HG03469 (cell line): ENCODE measurements at regions not wholly inside any gene's neighbourhood (a gene's known extent, or its start where the extent isn't known, plus 50 kb on each side); places are given as distances from the start of the nearest gene placed in this dataset.
"Not testable (repeated sequence)": the region's sequence is repeated elsewhere in the genome, so short reads cannot be mapped to it uniquely, and the experiment has no call there.

Experiments used
- ATAC-seq: cut with Tn5 transposase; IDR thresholded peaks from one replicate; pipeline ENCODE4 v1.9.1; 2021; ENCODE audit warnings: mild to moderate bottlenecking, moderate library complexity, moderate number of reproducible peaks; ENCODE audit not compliant: unreplicated experiment

DNA sequence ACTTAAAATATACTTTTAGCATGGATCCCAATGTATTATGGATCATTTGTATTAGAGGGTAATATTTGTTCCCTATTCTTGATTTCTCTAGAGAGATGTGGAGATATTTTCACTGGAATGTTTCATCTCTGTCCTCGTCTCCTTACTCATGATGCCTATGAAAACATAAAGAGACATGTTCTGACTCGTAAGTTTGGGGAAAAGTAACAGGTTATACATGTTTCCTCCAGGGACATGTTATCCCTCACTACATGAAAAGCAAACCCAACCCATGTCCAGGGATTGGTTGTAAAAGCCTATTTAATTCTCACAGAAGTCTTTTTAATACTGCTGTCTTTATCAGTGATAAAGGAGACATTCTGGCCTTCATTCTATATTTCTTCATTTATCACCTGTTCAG is 621.4 kb downstream of the GABRG1 start:
- no peak for ATAC-seq

DNA sequence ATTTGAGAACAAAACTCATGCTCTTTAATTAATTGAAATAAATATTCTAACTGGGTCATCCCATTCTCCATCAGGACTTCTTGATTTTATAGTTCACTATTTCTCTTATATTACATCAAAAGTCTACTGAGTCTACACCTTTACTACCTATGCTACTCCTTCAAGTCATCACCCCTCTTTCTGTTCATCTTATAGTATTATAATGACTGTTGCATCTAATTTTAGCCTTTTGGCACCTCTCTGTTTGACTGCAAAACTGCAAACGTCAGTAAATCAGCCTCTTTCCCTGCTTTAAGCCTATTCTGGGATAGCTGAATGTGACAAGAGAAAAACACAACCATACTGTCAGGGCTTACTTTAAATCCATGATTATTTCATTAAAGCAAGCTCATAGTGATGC is 639.1 kb downstream of the GABRG1 start:
- no peak for ATAC-seq

DNA sequence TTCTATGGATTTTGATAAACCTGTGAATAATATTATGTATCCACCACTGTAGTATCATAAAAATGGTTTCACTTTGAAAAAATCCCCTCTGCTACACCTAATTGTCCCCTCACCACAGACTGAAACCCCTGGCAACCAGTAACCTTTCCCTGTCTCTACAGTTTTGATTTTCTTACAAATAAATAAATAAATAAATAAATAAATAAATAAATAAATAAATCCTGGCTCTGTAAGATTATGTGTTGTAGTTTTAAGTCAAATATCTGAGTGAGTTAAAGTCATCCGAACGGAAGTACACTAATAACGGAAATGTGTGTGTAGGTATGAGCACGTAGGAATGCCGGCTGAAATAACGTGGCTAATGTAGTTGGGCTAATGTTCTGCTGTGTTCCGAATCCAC is 641.5 kb downstream of the GABRG1 start:
- ATAC-seq = no peak

DNA sequence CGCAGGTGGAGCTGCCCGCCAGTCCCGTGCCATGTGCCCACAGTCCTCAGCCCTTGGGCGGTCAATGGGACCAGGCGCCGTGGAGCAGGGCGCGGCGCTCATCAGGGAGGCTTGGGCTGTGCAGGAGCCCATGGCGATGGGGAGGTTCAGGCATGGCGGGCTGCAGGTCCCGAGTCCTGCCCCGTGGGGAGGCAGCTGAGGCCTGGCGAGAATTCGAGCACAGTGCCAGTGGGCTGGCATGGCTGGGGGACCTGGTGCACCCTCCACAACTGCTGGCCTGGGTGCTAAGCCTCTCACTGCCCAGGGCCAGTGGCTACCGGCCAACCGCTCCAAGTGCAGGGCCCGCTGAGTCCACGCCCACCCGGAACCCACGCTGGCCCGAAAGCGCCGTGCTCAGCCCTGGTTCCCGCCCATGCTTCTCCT is 646.5 kb downstream of the GABRG1 start:
- ATAC-seq = no peak

DNA sequence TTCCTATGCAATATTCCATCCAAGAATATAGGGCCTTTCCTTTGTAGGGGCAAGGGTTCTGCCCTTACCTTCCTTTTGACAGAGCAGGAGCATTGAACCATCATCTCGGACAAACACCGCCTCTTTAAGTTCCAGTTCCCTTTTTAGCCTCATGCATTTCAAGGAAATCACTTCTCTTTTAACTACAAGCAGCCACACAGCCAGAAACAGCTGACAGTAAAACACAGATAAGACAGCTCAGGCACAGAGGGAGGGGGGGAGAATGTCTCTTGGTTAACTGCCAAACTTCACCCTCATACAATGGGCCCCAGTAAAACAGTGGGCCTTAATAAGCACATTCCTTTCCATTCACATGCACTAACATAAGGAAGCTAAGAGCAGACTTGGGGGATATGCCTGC is 648.3 kb downstream of the GABRG1 start:
- no peak for ATAC-seq

DNA sequence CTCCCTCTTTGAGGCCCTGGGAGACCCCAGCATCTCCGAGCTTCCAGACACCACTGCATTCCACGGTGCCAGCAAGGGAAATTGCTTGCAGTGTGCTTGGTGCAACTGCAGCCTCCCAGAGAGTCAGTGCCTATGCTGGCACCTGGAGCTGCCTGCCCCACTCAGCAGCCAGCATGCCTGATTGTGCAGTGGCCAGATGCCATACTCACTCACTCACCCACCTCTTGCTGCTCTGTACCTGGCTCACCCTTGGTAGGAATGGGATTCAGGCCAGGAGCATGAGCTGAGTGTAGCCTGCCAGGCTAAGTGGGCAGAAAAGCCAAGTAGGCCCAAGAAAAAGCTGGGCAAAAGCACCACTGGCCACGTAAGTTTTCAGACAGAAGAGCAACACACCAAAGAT is 651.4 kb downstream of the GABRG1 start:
- no peak for ATAC-seq

DNA sequence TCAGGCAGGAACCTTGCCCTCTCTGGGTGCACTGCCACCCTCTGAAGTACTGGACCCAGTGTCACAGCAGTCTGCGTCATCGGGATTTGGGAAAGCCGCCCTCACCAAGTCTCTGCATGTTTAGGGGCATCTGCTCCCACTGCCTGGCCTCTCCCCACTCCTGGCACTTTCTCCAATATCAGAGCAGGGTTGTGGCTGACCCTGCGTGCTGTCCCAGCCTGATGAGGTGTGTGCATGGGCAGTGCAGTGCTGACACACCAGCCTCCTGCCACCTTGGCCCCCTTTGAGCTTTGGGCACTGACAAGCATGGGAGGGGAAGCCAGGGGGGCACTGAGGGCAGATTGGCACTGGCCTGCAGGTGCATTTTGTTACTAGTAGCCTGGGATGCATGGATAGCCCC is 652.5 kb downstream of the GABRG1 start:
- ATAC-seq = no peak

DNA sequence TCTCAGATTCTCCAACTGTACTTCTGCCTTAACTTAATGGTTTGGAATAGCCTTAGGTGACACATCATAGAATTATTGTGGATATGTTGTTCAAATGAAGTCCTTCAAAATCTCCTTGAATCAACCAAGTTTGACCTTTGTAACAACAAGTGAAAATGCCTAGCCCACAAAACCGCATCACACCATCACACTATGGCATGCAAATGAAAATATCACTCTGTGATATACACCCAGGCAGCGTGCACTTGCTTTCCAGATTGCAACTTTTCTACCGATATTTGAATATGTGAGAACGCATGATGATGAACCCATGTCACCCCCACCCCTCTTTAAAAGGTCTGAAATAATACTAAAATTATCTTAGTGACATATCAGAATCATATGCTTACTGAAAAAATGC is 656.7 kb downstream of the GABRG1 start:
- no peak for ATAC-seq

DNA sequence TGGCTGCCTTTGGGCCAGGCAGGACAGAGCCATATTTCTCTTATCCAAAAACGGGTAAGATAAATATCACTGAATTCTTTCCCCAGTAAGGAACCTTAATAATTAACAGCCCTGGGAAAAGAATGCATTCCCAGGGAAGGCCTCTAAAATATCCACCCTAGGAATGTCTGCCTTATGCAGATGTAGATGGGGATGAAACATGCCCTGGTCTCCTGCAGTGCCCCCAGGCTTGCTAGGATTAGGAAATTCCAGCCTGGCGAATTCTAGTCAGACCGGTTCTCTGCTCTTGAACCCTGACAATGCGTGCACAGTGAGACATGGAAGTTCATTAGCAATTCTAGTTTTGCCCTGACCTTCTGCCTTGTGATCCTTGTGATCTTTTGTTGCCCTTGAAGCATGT is 663.7 kb downstream of the GABRG1 start:
- not testable (repeated sequence) for ATAC-seq

DNA sequence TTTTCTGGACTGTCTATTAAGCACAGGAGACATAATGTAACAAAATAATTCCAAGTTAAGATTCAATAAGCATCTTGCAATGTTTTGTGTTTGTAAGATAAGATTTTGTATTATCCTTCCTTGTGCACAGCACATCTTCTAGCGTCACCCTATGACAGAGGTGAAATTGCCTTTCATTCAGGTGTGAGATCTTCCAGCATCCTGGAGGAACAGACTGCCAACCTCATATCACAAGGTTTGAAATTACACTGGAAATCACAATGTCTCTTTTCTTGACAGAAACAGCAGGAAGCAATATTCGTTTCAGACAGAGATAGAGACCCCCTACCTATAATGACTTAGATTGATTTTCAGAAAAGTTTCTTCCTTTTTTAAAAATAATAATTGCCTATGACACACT is 668.6 kb downstream of the GABRG1 start:
- ATAC-seq = no peak

DNA sequence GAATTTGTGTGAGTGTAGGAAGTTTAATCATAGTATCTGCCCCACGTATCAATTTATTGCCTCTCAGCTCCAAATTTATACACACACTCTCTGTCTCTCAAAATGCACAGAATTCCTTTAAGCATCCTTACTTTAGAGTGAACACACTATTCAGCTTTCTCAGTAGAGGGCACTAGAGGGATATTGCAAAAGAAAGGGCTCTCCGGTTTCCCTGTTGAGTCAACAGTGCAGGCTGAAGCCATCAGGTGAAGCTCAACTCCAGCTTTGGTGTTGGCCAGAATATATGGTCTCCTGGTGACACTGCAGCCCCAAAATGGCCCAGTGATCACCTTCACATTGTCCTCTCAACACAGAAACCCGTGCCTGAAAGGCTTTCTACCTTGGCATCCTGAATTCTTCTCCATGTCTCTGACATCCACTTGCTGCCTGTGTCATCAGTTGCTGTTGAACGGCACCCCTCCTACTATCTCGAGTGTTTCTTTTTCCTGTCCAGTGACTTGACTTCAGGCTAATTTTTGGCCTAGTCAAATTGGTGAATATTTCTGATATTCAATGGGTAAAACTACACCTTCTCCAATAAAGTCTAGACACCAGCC is 670.5 kb downstream of the GABRG1 start:
- ATAC-seq = no peak

DNA sequence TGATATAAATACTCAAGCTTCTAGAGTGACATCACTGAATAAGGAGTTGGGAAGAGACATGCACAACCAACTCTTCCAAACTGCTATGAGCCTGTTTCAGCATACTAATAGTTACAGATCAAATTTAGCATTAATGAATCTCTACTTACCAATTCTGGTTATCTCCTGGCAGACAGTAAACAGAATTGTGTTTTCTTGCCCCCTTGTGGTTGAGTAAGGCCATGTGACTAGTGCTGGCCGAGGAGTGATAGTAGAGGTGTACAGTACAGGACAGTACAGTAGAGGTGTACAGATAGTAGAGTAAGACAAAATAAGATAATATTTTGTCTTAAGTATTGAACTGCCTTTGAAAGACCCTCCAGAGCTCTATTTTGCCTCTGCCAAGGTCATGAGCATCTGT is 681.4 kb downstream of the GABRG1 start:
- no peak for ATAC-seq

DNA sequence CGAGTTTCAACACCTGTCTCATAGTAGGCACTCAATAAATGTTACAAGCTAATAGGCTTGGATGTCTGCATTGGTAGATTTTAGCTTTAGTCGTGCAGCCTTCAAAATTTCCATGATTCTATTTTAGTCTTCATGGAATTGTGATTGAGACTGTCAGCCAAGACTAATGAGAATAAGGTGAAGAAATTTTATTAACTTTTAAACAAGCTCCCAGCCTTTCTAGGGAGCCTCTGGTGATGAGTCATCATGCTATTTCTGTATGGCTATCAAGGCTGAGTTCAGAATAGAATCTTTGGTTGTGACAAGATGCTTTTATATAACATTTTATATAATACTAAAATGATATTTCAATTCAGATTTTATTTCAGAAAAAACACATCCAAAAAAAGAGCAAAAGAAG is 685.8 kb downstream of the GABRG1 start:
- ATAC-seq = no peak

DNA sequence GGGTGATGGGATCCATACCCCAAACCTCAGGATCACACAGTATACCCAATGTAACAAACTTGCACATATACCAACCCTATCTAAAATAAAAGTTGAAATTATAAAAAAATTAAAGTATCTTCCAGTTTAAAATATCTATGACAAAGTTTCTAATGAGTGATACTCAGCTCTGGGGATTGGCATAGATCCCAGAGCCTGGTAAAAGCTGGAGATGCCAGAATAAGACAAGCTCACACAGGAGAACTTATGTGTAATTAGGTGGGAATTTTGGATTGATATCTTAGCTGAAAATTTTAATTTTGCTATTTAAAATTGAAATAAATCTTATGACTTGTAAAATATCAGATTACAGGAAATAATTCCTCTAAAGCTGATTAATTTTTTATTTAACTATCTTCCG is 686.5 kb downstream of the GABRG1 start:
- ATAC-seq = no peak

DNA sequence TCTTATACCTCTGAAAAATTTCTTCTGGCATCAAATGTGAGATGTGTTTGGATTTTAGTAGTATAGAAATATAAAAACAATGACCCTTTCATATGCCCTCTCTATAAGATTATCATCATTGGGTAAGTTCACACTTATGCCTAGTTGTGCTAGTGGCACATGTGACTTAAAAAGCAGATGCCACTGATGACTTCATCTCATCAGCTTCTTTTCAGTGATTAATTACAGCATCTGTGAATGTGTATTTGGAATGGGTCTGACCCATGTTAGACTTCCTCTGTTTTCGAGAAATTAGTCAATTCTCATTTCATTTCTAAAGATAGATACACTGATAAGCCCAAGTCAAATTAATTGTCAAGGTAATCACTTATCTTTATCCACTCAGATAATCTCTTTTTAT is 698.7 kb downstream of the GABRG1 start:
- ATAC-seq = no peak

DNA sequence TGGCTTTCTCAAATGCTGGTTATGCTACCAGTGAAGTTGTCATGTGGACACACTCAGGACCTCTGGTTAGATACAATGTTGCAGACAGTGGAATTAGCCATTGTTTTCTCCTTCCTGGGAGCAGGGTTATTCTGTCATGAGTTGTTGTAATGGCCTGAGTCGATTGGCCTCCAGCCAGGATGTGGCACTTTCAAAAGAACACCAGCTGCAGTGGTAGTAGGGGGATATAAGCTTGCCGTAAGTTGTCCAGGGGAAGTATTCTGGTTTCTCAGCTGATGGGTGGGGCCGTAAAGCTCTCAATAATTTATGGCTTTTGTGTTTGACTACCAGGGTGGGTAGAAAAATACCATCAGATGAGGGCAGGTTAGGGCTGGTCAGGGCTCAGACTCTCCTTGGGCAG is 697.5 kb upstream of the GNPDA2 start:
- ATAC-seq = no peak

DNA sequence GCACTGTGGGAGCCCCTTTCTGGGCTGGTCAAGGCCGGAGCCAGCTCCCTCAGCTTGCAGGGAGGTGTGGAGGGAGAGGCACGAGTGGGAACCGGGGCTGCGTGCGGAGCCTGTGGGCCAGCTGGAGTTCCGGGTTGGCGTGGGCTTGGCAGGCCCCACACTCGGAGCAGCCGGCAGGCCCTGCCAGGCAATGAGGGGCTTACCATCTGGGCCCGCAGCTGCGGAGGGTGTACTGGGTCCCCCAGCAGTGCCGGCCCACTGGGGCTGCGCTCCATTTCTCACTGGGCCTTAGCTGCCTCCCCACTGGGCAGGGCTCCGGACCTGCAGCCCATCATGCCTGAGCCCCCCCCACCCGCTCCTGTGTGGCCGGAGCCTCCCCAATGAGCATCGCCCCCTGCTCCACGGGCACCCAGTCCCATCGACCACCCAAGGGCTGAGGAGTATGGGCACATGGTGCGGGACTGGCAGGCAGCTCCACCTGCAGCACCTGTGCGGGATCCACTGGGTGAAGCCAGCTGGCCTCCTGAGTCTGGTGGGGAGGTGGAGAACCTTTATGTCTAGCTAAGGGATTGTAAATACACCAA is 693.8 kb upstream of the GNPDA2 start:
- not testable (repeated sequence) for ATAC-seq

DNA sequence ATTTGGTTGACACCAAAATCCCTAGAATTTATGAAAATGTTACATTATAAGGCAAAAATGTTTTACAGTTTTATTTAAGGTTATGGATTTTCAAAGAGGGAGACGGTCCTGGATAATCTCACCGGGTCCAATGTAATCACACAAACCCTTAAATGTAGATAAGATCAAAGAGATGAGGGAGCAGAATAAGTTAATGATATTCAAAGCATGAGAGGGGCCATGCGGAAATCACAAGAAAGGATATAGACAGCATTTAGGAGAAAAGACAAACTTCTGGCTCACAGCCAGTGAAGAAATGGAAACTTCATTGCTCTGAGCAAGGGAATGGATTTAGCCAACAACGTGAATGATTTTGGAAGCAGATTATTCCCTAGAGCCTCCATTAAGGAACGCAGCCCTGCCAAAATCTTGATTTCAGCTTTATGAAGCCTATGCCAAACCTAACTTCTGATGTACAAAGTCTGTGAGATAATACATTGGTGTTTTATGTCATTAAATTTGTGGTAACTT is 684.4 kb upstream of the GNPDA2 start:
- no peak for ATAC-seq

DNA sequence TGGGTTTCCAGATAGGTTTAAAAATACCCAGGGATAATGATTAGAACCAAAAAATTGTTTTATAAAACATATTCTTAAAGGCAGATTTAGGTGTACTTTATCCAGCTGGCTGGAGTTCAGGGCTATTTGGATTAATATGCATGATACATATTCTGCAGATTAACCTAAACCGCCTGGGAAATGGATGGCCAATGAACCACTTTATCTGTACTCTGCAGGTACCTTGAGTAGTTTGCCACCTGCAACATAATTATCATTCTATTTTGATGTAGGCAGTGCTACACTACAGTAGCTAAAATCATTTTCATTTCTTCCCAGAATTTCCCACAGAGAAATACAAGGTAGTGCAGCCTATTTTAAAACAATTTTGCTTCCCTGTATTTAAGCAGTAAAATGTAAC is 683.2 kb upstream of the GNPDA2 start:
- ATAC-seq = no peak

DNA sequence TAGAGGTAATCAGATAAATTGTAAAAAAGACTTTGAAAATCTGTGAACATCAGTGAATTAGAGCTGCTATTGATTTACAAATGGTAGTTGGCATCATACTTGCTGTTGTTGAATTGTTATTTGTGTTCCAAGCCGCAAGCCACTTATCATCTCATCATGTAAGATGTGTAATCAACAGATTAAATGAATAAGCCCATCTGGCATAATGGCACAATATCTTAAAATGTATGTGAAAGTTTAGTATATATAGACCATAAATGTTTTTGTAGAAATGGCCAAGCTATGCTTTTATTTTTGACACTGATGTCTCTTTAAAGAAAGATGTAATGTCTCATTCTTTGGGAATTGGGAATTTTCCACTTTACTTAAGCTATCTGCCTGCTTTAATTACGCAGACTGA is 682.6 kb upstream of the GNPDA2 start:
- no peak for ATAC-seq

DNA sequence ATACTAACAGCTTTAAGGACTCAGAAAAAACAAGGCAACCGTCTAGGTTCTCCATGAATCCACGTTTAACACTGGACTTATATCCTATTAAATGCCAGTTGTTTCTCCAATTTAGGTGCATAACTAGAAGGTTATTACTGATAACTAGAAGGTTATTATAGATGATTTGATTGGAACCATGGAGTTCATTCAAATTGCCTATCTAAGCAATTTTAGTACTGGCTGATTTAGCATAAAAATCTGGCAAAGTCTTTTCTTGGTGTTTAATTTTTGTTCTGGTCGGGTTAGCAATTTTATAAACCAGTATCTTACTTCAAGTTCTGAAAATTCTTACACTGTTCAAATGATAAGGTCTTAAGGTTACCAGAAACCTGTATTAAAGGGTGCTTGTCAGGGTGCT is 672.8 kb upstream of the GNPDA2 start:
- no peak for ATAC-seq

DNA sequence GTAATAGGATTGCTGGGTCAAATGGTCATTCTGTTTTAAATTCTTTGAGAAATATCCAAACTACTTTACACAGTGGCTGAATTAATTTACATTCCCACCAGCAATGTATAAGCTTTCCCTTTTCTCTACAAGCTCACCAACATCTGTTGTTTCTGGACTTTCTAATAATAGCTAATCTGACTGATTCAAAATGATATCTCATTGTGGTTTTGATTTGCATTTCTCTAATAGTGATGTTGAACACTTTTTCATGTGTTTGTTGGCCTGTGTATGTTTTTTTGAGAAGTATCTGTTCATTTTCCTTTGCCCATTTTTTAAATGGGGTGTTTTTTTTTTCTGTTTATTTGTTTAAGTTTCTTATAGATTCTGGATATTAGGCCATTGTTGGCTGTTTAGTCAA is 659.0 kb upstream of the GNPDA2 start:
- no peak for ATAC-seq

DNA sequence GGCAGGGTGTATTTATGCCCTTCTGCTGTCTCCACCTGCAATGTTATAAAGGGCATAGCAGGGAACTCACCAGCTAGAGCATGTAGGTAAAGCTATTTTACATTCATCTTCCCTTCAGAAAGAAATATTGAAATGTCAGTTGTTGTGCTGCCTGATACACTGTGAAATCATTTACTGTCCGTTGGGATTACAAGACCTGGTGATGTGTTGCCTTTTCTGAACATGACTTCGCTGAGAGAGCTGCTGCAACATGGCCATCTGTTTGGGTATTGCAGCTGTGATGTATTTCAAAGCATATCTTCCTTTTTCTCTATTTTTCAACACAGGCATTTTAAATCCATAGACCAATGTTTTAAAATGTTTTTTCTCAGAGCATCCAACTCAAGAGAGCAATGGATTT is 644.1 kb upstream of the GNPDA2 start:
- ATAC-seq = no peak
